ENCODE measurements at regions not wholly inside any gene's neighbourhood (a gene's known extent, or its start where the extent isn't known, plus 50 kb on each side); places are given as distances from the start of the nearest gene placed in this dataset.

DNA sequence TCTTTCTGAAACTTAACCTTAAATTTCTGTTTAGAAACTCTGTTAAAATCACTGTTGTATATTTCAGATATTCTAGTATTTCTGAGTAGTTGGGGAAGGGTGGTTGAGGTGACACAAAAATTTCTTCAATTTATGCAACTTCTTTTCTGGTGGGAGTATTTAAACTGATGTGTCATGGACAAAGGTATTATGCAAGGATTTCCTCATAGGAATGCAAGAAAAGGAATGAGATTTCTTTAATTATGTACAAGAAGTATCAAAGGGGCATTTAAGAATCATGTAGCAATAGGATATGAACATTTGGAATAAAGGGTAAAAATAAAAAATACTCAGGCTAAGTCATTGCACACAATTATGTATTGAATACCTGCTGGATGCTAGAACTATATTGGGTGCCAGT lies 575.8 kb upstream of the KLF12 start:
- Mint-ChIP-seq H3K4me1 (no peaks in the 10 kb centered on the region), H3K9me3 (no peaks in the 10 kb centered on the region), H3K4me3 (no peak overlapping the region), H3K27me3 (peaks cover 1% of the 10 kb centered on the region), H3K27ac (no peak overlapping the region), H3K36me3 (no peaks in the 10 kb centered on the region)
- no peak for DNase-seq (ENCODE audit: low spot score in 2 of 2)
- no peak for ATAC-seq (ENCODE audit: low read depth)

DNA sequence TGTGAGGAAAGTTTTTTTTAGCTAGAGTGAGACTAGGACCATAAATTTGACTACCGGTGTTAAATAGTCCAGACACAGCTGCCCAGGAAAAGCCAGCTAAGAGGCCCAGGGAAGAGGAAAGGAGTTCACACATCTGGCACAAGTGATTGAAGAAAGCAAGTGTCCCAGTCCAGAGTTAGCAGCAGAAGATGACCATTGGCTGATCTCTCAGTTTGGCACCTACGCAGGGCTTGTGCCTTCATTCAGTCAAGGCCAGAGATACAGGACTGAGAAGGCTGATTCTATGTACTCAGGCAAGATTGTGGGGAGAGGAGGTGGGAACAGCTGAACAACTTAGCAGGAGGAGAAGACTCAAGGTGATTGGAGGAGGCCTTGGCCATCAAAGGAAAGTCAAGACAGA lies 575.0 kb upstream of the KLF12 start:
- Mint-ChIP-seq H3K27ac (no peak overlapping the region), H3K4me3 (no peak overlapping the region), H3K36me3 (no peaks in the 10 kb centered on the region), H3K27me3 (peaks cover 1% of the 10 kb centered on the region), H3K9me3 (no peaks in the 10 kb centered on the region), H3K4me1 (no peaks in the 10 kb centered on the region)
- ATAC-seq (ENCODE audit: low read depth) (no peak), DNase-seq (ENCODE audit: low spot score in 2 of 2) (no peak)

DNA sequence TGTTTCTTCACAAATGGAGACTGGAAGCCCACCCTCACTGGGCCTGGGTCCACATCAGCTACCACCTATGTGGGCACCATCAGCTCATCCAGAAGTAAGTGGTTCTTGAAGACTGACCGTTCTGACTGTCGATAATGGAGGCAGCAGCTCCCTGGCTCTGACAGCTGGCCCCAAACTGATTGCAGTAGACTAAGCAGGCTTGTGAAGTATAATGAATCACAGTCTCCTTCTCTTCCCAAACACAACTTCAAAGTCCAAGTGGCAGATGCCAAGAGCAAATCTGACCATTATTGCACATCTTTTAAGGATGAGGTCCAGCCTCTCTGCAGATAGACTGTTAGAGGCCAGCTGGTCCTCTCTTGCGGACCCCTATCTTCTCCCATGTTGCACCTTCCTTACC lies 574.4 kb upstream of the KLF12 start:
- no peaks in the 10 kb centered on the region for H3K9me3 Mint-ChIP-seq
- no peak overlapping the region for H3K27ac Mint-ChIP-seq
- no peak overlapping the region for H3K4me3 Mint-ChIP-seq
- DNase-seq (ENCODE audit: low spot score in 2 of 2) (no peak), ATAC-seq (ENCODE audit: low read depth) (no peak)
- no peaks in the 10 kb centered on the region for H3K36me3 Mint-ChIP-seq
- no peaks in the 10 kb centered on the region for H3K4me1 Mint-ChIP-seq
- H3K27me3 Mint-ChIP-seq: peaks cover 1% of the 10 kb centered on the region

- Mint-ChIP-seq H3K4me1 (no peaks in the 10 kb centered on the region), H3K27ac (no peak overlapping the region), H3K36me3 (no peaks in the 10 kb centered on the region), H3K9me3 (no peaks in the 10 kb centered on the region), H3K27me3 (peaks cover 3% of the 10 kb centered on the region), H3K4me3 (no peak overlapping the region)
- ATAC-seq (ENCODE audit: low read depth) (no peak), DNase-seq (ENCODE audit: low spot score in 2 of 2) (no peak)
Observed at GRCh38 chr13:74707291-74707690, 573.1 kb upstream of the KLF12 start.

DNA sequence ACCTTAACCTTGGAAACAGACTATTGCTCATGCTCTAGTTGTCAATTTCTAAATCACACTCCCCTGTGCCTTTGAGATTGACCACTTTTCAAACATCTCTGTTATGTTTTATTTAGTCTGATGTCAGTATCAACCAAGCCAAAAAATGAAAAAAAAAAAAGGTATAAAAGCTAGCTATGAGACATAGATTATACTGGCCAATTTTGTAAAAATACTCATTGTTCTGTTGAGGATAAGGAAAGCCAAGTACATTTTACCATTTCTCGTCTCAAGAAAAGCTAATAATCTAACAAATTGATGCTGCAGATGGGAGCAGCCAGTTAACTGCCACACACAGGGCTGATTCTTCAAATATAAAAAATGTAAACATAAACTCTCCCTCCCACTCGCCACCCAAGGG lies 572.6 kb upstream of the KLF12 start:
- no peaks in the 10 kb centered on the region for H3K4me1 Mint-ChIP-seq
- no peaks in the 10 kb centered on the region for H3K36me3 Mint-ChIP-seq
- no peaks in the 10 kb centered on the region for H3K9me3 Mint-ChIP-seq
- ATAC-seq (ENCODE audit: low read depth): no peak
- no peak overlapping the region for H3K27ac Mint-ChIP-seq
- peaks cover 3% of the 10 kb centered on the region for H3K27me3 Mint-ChIP-seq
- no peak for DNase-seq (ENCODE audit: low spot score in 2 of 2)
- H3K4me3 Mint-ChIP-seq: no peak overlapping the region

DNA sequence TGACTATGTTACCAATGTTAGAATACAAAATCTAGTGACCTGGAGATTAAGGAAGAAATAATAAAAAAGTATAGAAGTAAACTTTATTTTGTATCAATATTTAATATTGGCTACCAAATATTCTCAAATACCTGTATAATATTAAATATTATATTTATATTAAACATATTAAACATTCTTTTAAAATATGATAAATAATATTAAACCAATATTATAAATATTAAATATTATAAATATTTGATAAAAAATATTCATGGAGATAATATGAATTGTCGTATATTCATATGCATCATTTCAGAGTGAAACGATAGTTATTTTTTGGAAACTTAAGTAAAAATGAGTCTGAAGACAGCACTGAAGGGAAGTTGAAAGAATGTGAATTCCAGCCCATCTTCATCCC lies 571.2 kb upstream of the KLF12 start:
- H3K9me3 Mint-ChIP-seq: no peaks in the 10 kb centered on the region
- H3K4me3 Mint-ChIP-seq: no peak overlapping the region

DNA sequence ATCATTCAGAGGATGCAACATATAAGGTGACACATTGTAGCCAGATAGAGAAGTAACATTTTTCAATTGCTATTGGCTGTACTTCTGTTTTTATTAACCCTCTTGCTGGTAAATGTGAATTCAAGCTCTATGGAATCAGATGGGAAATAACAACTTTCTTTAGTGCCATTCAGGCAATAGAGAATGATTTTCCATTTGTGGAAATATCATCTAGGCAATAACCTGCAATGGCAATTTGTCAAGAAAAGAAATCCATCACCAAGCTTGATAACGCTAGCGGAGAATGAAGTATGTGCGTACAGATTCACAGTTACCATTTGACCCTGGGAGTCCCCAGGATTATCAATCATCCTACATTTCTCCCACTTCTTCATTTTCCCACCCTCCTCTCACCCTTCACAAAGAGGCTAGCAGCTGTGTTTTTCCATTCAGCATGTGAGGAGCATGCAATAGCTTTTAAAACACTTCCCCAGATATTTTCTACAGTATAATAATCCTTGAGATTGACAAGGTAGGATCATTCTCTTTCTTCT lies 569.7 kb upstream of the KLF12 start:
- Mint-ChIP-seq H3K4me1 (no peaks in the 10 kb centered on the region), H3K27ac (no peak overlapping the region), H3K36me3 (no peaks in the 10 kb centered on the region), H3K4me3 (no peak overlapping the region), H3K27me3 (peaks cover 3% of the 10 kb centered on the region), H3K9me3 (no peaks in the 10 kb centered on the region)
- DNase-seq (ENCODE audit: low spot score in 2 of 2) (no peak), ATAC-seq (ENCODE audit: low read depth) (no peak)

More for the DNA sequence above, 571.2 kb upstream of the KLF12 start:
- ATAC-seq (ENCODE audit: low read depth): no peak
- peaks cover 3% of the 10 kb centered on the region for H3K27me3 Mint-ChIP-seq
- no peak overlapping the region for H3K27ac Mint-ChIP-seq
- no peak for DNase-seq (ENCODE audit: low spot score in 2 of 2)
- no peaks in the 10 kb centered on the region for H3K4me1 Mint-ChIP-seq
- H3K36me3 Mint-ChIP-seq: no peaks in the 10 kb centered on the region

DNA sequence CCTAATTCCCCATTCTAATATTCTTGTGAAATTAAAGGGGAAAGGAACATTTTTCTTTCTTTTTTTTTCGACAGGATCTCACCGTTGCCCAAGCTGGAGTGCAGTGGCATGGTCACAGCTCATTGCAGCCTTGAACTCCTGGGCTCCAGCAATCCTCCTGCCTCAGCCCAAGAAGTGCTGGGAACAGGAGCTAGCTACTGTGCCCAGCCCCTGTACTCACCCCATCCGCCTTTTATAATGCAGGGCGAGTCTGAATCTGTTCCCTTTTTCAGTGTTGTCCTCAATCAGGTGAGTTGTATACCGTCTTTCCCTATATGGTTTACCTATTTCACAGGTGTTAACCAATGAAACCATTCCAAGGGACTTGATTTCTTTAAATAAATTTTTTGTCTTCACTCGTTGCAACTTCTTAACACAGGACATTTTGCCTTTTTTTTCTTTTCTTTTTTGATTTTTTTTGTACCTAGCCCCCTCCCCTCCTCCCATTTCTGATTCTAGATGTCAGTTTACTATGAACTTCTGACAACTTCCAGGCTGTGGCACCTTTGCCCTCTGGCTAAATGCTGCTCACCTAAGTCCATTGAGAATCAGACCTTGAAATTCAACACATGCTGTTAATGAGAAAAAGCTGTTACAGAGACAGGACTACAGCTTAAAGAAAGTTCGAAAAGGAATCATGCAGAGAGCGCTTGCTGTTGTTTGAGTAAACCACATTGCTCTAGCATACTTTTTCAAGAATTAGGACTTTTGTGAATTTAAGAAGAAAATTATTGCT lies 562.1 kb upstream of the KLF12 start:
- no peak overlapping the region for H3K4me3 Mint-ChIP-seq
- peaks cover 2% of the 10 kb centered on the region for H3K27me3 Mint-ChIP-seq
- H3K36me3 Mint-ChIP-seq: no peaks in the 10 kb centered on the region
- no peaks in the 10 kb centered on the region for H3K4me1 Mint-ChIP-seq
- ATAC-seq (ENCODE audit: low read depth): no peak
- DNase-seq (ENCODE audit: low spot score in 2 of 2): no peak
- H3K27ac Mint-ChIP-seq: no peak overlapping the region
- H3K9me3 Mint-ChIP-seq: no peaks in the 10 kb centered on the region

- Mint-ChIP-seq H3K4me1 (no peaks in the 10 kb centered on the region), H3K27ac (no peak overlapping the region), H3K27me3 (peaks cover 2% of the 10 kb centered on the region), H3K36me3 (no peaks in the 10 kb centered on the region), H3K4me3 (no peak overlapping the region), H3K9me3 (no peaks in the 10 kb centered on the region)
- no peak for DNase-seq (ENCODE audit: low spot score in 2 of 2)
- no peak for ATAC-seq (ENCODE audit: low read depth)
Observed at GRCh38 chr13:74695021-74695800, 561.0 kb upstream of the KLF12 start.

GRCh38 chr13:74687442-74688182 lies 553.4 kb upstream of the KLF12 start:
- DNase-seq (ENCODE audit: low spot score in 2 of 2) (no peak), ATAC-seq (ENCODE audit: low read depth) (no peak)
- Mint-ChIP-seq H3K27ac (no peak overlapping the region), H3K4me1 (no peaks in the 10 kb centered on the region), H3K9me3 (peaks cover 4% of the 10 kb centered on the region), H3K27me3 (peaks cover 3% of the 10 kb centered on the region), H3K4me3 (no peak overlapping the region), H3K36me3 (no peaks in the 10 kb centered on the region)

DNA sequence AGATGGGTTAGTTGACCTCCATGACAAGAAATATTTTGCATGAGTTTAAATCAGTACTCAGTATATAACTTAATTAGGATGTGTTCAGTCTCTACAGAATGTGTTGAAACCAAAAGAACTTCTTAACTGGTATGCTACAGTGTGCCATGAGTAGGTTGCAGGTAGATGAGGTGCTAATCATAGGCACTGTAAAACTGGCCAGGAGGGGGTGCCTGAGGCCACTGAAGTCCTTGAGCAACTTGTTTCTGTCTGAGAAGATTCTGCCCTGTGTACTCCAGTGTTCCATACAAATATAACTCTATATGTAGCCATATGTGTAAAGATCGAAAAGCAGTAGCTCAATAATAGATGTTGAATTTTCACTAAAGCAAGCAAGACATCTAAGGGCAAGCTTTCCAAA lies 549.2 kb upstream of the KLF12 start:
- Mint-ChIP-seq H3K36me3 (no peaks in the 10 kb centered on the region), H3K9me3 (peaks cover 4% of the 10 kb centered on the region), H3K27me3 (no peaks in the 10 kb centered on the region), H3K27ac (no peak overlapping the region), H3K4me1 (no peaks in the 10 kb centered on the region), H3K4me3 (no peak overlapping the region)
- ATAC-seq (ENCODE audit: low read depth): no peak
- DNase-seq (ENCODE audit: low spot score in 2 of 2): no peak

GRCh38 chr13:74682746-74683145 lies 548.5 kb upstream of the KLF12 start:
- H3K4me1 Mint-ChIP-seq: no peaks in the 10 kb centered on the region
- no peak overlapping the region for H3K4me3 Mint-ChIP-seq
- no peaks in the 10 kb centered on the region for H3K36me3 Mint-ChIP-seq
- DNase-seq (ENCODE audit: low spot score in 2 of 2): no peak
- ATAC-seq (ENCODE audit: low read depth): no peak
- no peak overlapping the region for H3K27ac Mint-ChIP-seq
- no peaks in the 10 kb centered on the region for H3K27me3 Mint-ChIP-seq
- peaks cover 4% of the 10 kb centered on the region for H3K9me3 Mint-ChIP-seq

DNA sequence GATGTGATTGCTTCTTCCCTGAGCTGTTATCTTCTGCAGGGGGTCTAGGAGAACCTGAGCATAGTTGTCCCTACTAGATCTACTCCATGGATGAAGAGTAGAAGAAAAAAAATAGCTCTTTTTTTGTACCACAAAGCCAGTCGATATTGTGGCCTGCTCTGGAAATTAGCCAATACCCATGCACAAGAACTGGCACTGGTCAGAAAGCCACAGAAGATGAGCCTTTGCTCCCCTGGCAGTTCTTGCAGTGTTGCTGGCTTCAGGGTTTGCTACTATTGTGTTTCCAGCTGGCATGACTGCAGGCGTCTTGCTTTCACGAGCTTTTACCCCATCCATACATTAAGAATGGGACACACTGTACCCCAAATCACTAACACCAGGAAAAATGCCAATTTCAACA lies 547.7 kb upstream of the KLF12 start:
- DNase-seq (ENCODE audit: low spot score in 2 of 2) (no peak), ATAC-seq (ENCODE audit: low read depth) (no peak)
- Mint-ChIP-seq H3K4me3 (no peak overlapping the region), H3K27ac (no peak overlapping the region), H3K27me3 (no peaks in the 10 kb centered on the region), H3K36me3 (no peaks in the 10 kb centered on the region), H3K4me1 (no peaks in the 10 kb centered on the region), H3K9me3 (peaks cover 4% of the 10 kb centered on the region)

DNA sequence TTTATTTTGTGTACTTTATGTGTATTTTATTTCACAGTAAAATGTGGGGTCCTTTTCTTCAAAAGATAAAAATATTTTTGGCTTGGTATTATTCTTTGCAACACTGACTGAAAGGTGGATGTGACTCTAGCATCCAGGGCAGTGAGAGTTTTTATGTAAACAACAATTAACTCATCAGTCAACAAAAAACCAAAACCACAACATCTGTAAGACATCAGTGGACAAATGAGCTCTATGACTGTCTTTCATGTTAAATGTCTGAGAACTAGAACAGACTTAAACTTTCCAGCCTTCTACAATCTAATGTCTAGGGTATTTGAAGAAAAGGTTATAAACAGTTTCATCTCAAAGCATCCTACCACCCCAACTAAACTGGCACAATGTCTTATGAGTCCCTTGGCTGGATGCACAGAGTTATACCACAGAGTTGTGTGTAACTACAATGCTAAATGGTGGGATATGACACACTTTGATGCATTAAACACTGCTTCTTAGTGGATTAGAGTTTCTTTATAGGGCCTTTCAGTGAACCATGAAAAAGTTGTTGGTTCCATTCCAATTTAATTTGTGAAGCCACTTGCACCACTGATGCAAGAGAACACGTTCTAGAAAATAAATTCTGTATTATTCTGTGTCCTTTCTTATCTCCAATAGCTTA lies 544.2 kb upstream of the KLF12 start:
- DNase-seq (ENCODE audit: low spot score in 2 of 2): no peak
- Mint-ChIP-seq H3K27ac (no peak overlapping the region), H3K4me3 (no peak overlapping the region), H3K4me1 (no peaks in the 10 kb centered on the region), H3K36me3 (no peaks in the 10 kb centered on the region), H3K27me3 (no peaks in the 10 kb centered on the region), H3K9me3 (no peaks in the 10 kb centered on the region)
- ATAC-seq (ENCODE audit: low read depth): no peak
